Neural cell (in vitro differentiated cells): ENCODE measurements at regions not wholly inside any gene's neighbourhood (a gene's known extent, or its start where the extent isn't known, plus 50 kb on each side); places are given as distances from the start of the nearest gene placed in this dataset.

Experiments
- H2AFZ ChIP-seq: fragments of 200-600, 300-800 bp; sonication (generic), shearing (Covaris generic); 2 replicates; pipeline ENCODE4 v1.6.0; 2014; ENCODE audit warnings: low read depth, mild to moderate bottlenecking, antibody characterized with exemption, low read length, moderate library complexity
- H3F3A ChIP-seq: fragments of 200-600 bp; shearing (Covaris generic); 2 replicates; pipeline ENCODE4 v1.6.1; 2016; ENCODE audit warnings: mild to moderate bottlenecking, moderate library complexity, mixed read lengths, antibody characterized with exemption, low read length; ENCODE audit not compliant: insufficient read depth, poor library complexity, severe bottlenecking
- H3K27ac ChIP-seq: fragments of 200-600, 300-800 bp; sonication (generic), shearing (Covaris generic); 2 replicates; pipeline ENCODE4 v1.5.1; 2014; ENCODE audit warnings: mild to moderate bottlenecking, low read length, moderate library complexity
- H3K27me3 ChIP-seq: fragments of 300-800, 200-600 bp; sonication (generic), shearing (Covaris generic); 2 replicates; pipeline ENCODE4 v1.6.0; 2014; ENCODE audit warnings: mild to moderate bottlenecking, low read depth, low read length, moderate library complexity; ENCODE audit not compliant: insufficient read depth
- H3K36me3 ChIP-seq: fragments of 300-800, 200-600 bp; sonication (generic), shearing (Covaris generic); 2 replicates; pipeline ENCODE4 v1.5.1; 2014; ENCODE audit warnings: mild to moderate bottlenecking, antibody characterized with exemption, low read length, moderate library complexity; ENCODE audit not compliant: insufficient read depth
- H3K4me2 ChIP-seq: fragments of 300-800, 200-600 bp; sonication (generic), shearing (Covaris generic); 2 replicates; pipeline ENCODE4 v1.6.0; 2014; ENCODE audit warnings: mild to moderate bottlenecking, low read length
- H3K4me3 ChIP-seq: fragments of 300-800, 200-600 bp; sonication (generic), shearing (Covaris generic); 2 replicates; pipeline ENCODE4 v1.5.1; 2014; ENCODE audit warnings: mild to moderate bottlenecking, low read length, moderate library complexity
- H3K79me2 ChIP-seq: fragments of 200-600 bp; shearing (Covaris generic); replicated peaks from 2 replicates; pipeline ENCODE4 v1.6.0; 2014; ENCODE audit warnings: mild to moderate bottlenecking, low read length, moderate library complexity; ENCODE audit not compliant: insufficient read depth
- H3K9ac ChIP-seq: fragments of 300-800, 200-600 bp; sonication (generic), shearing (Covaris generic); 2 replicates; pipeline ENCODE4 v1.6.1; 2016; ENCODE audit warnings: mild to moderate bottlenecking, low read length, mixed read lengths
- H3K9me2 ChIP-seq: fragments of 200-600 bp; shearing (Covaris generic); 2 replicates; pipeline ENCODE4 v1.6.1; 2016; ENCODE audit warnings: mild to moderate bottlenecking, low read length, mixed read lengths; ENCODE audit not compliant: insufficient read depth
- H3K9me3 ChIP-seq: fragments of 200-600, 300-800 bp; sonication (generic), shearing (Covaris generic); 2 replicates; pipeline ENCODE4 v1.6.1; 2016; ENCODE audit warnings: mild to moderate bottlenecking, mixed run types, low read length, moderate library complexity, mixed read lengths
- H4K20me1 ChIP-seq: fragments of 200-600 bp; shearing (Covaris generic); 2 replicates; pipeline ENCODE4 v1.6.1; 2016; ENCODE audit warnings: mild to moderate bottlenecking, mixed run types; ENCODE audit not compliant: insufficient read depth
- EP300 ChIP-seq: fragments of 450-650 bp; conservative IDR thresholded peaks from 2 replicates; pipeline ENCODE4 v1.6.1; 2014; ENCODE audit warnings: antibody characterized with exemption, mild to moderate bottlenecking, moderate library complexity; ENCODE audit not compliant: poor library complexity, severe bottlenecking
- EZH2 ChIP-seq: fragments of 200-600, 300-800 bp; shearing (Covaris generic), sonication (generic); IDR thresholded peaks from 2 replicates; pipeline ENCODE4 v1.6.1; 2014; ENCODE audit warnings: antibody characterized with exemption, low read length, borderline replicate concordance, mild to moderate bottlenecking; ENCODE audit not compliant: insufficient read depth, poor library complexity, severe bottlenecking
- MXI1 ChIP-seq: fragments of 450-650 bp; conservative IDR thresholded peaks from 2 replicates; pipeline ENCODE4 v1.6.1; 2014; ENCODE audit warnings: antibody characterized with exemption, mild to moderate bottlenecking; ENCODE audit not compliant: poor library complexity, severe bottlenecking
- POLR2AphosphoS5 ChIP-seq: IDR thresholded peaks from 2 replicates; pipeline ENCODE4 v1.6.1; 2012
- RAD21 ChIP-seq: fragments of 450-650 bp; conservative IDR thresholded peaks from 2 replicates; pipeline ENCODE4 v1.6.1; 2014; ENCODE audit warnings: antibody characterized with exemption, mild to moderate bottlenecking, moderate library complexity
- SMC3 ChIP-seq: fragments of 450-650 bp; conservative IDR thresholded peaks from 2 replicates; pipeline ENCODE4 v1.6.1; 2014; ENCODE audit warnings: antibody characterized with exemption, mild to moderate bottlenecking, moderate library complexity; ENCODE audit not compliant: poor library complexity
- TAF1 ChIP-seq: IDR thresholded peaks from 2 replicates; pipeline ENCODE4 v1.6.1; 2012; ENCODE audit warnings: low read depth
- TF ChIP-seq, protein P1 (sequence below): IDR thresholded peaks from 2 replicates; pipeline ENCODE4 v1.6.1; 2012; ENCODE audit warnings: borderline replicate concordance
- TF ChIP-seq, protein P2 (sequence below): fragments of 450-650 bp; IDR thresholded peaks from 2 replicates; pipeline ENCODE4 v1.5.1; 2014; ENCODE audit warnings: antibody characterized with exemption, mild to moderate bottlenecking, moderate library complexity; ENCODE audit not compliant: poor library complexity, severe bottlenecking

DNA sequence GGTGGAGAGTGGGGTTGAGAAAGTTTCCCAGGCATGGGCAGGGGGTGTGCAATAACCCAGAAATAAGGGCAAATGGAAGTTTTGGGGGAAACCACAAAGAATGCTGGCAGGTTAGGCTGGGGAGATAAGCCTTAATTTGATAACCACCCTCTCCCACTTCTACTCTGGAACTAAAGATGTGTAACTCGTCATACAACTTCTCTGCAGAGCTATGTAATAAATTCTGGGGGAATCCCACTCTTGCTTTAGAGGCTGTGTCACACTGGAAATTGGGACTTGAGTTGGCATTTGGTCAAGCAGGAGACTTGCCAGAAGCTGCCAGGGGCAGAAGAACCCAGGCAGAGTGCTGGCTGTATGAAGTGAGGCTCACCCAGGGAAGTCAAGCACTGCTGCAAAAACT lies 170.9 kb upstream of the CPEB2 start:
- Histone ChIP-seq H3K27me3 (no peaks in the 10 kb centered on the region), H2AFZ (no peak overlapping the region), H3K4me2 (no peak overlapping the region), H4K20me1 (no peaks in the 10 kb centered on the region), H3K9ac (no peak overlapping the region), H3F3A (no peaks in the 10 kb centered on the region), H3K36me3 (no peaks in the 10 kb centered on the region), H3K4me3 (no peak overlapping the region), H3K9me2 (no peaks in the 10 kb centered on the region), H3K27ac (no peak overlapping the region), H3K79me2 (no peaks in the 10 kb centered on the region), H3K9me3 (no peaks in the 10 kb centered on the region)
- TF ChIP-seq EP300 (no peak), POLR2AphosphoS5 (no peak), MXI1 (no peak), SMC3 (no peak), RAD21 (no peak), TAF1 (no peak), EZH2 (no peak)
- TF ChIP-seq, protein P1, sequence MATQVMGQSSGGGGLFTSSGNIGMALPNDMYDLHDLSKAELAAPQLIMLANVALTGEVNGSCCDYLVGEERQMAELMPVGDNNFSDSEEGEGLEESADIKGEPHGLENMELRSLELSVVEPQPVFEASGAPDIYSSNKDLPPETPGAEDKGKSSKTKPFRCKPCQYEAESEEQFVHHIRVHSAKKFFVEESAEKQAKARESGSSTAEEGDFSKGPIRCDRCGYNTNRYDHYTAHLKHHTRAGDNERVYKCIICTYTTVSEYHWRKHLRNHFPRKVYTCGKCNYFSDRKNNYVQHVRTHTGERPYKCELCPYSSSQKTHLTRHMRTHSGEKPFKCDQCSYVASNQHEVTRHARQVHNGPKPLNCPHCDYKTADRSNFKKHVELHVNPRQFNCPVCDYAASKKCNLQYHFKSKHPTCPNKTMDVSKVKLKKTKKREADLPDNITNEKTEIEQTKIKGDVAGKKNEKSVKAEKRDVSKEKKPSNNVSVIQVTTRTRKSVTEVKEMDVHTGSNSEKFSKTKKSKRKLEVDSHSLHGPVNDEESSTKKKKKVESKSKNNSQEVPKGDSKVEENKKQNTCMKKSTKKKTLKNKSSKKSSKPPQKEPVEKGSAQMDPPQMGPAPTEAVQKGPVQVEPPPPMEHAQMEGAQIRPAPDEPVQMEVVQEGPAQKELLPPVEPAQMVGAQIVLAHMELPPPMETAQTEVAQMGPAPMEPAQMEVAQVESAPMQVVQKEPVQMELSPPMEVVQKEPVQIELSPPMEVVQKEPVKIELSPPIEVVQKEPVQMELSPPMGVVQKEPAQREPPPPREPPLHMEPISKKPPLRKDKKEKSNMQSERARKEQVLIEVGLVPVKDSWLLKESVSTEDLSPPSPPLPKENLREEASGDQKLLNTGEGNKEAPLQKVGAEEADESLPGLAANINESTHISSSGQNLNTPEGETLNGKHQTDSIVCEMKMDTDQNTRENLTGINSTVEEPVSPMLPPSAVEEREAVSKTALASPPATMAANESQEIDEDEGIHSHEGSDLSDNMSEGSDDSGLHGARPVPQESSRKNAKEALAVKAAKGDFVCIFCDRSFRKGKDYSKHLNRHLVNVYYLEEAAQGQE: no peak
- TF ChIP-seq, protein P2, sequence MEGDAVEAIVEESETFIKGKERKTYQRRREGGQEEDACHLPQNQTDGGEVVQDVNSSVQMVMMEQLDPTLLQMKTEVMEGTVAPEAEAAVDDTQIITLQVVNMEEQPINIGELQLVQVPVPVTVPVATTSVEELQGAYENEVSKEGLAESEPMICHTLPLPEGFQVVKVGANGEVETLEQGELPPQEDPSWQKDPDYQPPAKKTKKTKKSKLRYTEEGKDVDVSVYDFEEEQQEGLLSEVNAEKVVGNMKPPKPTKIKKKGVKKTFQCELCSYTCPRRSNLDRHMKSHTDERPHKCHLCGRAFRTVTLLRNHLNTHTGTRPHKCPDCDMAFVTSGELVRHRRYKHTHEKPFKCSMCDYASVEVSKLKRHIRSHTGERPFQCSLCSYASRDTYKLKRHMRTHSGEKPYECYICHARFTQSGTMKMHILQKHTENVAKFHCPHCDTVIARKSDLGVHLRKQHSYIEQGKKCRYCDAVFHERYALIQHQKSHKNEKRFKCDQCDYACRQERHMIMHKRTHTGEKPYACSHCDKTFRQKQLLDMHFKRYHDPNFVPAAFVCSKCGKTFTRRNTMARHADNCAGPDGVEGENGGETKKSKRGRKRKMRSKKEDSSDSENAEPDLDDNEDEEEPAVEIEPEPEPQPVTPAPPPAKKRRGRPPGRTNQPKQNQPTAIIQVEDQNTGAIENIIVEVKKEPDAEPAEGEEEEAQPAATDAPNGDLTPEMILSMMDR: no peak

DNA sequence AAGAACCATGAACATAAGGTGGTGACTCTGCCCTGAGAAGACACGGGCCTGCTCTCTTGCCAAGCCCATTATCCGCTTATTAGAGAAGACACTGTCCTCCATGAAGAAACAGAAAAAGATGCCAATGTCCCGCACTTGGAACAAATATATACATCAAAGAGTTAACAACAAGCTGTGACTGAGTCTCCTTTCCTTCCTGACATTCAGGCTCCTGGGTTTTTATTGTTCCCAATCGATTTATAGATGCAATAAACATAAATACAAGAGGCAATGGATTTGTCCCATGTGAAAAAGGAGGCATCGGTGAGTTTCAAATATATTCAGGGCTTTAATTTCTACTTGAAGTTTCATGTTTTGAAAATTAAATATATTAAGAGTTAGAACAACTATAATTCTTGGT lies 169.2 kb upstream of the CPEB2 start:
- Histone ChIP-seq H3K9me3 (no peaks in the 10 kb centered on the region), H3K36me3 (no peaks in the 10 kb centered on the region)
- TF ChIP-seq TAF1: no peak
- TF ChIP-seq RAD21: no peak
- no peak for TF ChIP-seq EP300
- no peak for TF ChIP-seq EZH2
- no peak for TF ChIP-seq MXI1
- TF ChIP-seq SMC3: no peak
- no peak for TF ChIP-seq POLR2AphosphoS5
- TF ChIP-seq, protein P1: no peak
- TF ChIP-seq, protein P2: no peak

More for the DNA sequence above, 169.2 kb upstream of the CPEB2 start:
- Histone ChIP-seq H3K9me2 (no peaks in the 10 kb centered on the region), H3F3A (no peaks in the 10 kb centered on the region), H3K9ac (no peak overlapping the region), H2AFZ (no peak overlapping the region), H4K20me1 (no peaks in the 10 kb centered on the region), H3K79me2 (no peaks in the 10 kb centered on the region), H3K27ac (no peak overlapping the region), H3K4me3 (no peak overlapping the region), H3K27me3 (no peaks in the 10 kb centered on the region), H3K4me2 (no peak overlapping the region)
